PC-3 (cell line): ENCODE measurements at regions not wholly inside any gene's neighbourhood (a gene's known extent, or its start where the extent isn't known, plus 50 kb on each side); places are given as distances from the start of the nearest gene placed in this dataset.

Experiments
- ATAC-seq: fragments of 200-7000 bp; cut with Tn5 transposase; 2 replicates; pipeline ENCODE4 v1.9.1; 2020; ENCODE audit warnings: mild to moderate bottlenecking, moderate library complexity
- BruUV-seq: library from RNA; stranded (reverse); fragments of 400-500 nt; replicated peaks from 2 replicates; lab custom pipeline; 2021; lab: Mats Ljungman, UMichigan
- CTCF ChIA-PET: fragments of 300-600 bp; sonication (Branson Sonifier 250); formaldehyde crosslinking; loops from one replicate; lab custom pipeline; 2022; ENCODE audit warnings: antibody characterized with exemption; lab: Charles Lee
- POLR2A ChIA-PET: fragments of 300-600 bp; sonication (Branson Sonifier 250); formaldehyde crosslinking; loops from one replicate; lab custom pipeline; 2022; ENCODE audit warnings: antibody characterized with exemption; ENCODE audit not compliant: unreplicated experiment; lab: Charles Lee
- DNase-seq: peaks from one replicate; pipeline ENCODE4 v3.0.0-alpha.2; 2015
- H2AFZ ChIP-seq: fragments of 300-600 bp; sonication (generic); 2 replicates; pipeline ENCODE4 v1.6.0; 2016; ENCODE audit warnings: antibody characterized with exemption, low read length
- H3F3A ChIP-seq: fragments of 300-600 bp; sonication (generic); one replicate; pipeline ENCODE4 v1.6.0; 2017; ENCODE audit warnings: antibody characterized with exemption, low read length, control low read depth, mild to moderate bottlenecking; ENCODE audit not compliant: unreplicated experiment
- H3K27ac ChIP-seq: fragments of 300-600 bp; sonication (generic); 2 replicates; pipeline ENCODE4 v1.5.1; 2016; ENCODE audit warnings: mild to moderate bottlenecking, low read length
- H3K27me3 ChIP-seq: fragments of 300-600 bp; sonication (generic); 2 replicates; pipeline ENCODE4 v1.6.1; 2016; ENCODE audit warnings: low read length, mixed read lengths
- H3K36me3 ChIP-seq: fragments of 300-600 bp; sonication (generic); 2 replicates; pipeline ENCODE4 v1.6.1; 2016; ENCODE audit warnings: low read depth, mixed run types, low read length, mixed read lengths
- H3K4me1 ChIP-seq: fragments of 300-600 bp; sonication (generic); 2 replicates; pipeline ENCODE4 v1.5.1; 2016; ENCODE audit warnings: low read length; ENCODE audit not compliant: insufficient read depth
- H3K4me2 ChIP-seq: fragments of 300-600 bp; sonication (generic); 2 replicates; pipeline ENCODE4 v1.6.0; 2016; ENCODE audit warnings: low read length
- H3K4me3 ChIP-seq: fragments of 300-600 bp; sonication (generic); 2 replicates; pipeline ENCODE4 v1.5.1; 2016; ENCODE audit warnings: mild to moderate bottlenecking, low read length, mixed read lengths
- H3K79me2 ChIP-seq: fragments of 300-600 bp; sonication (generic); 2 replicates; pipeline ENCODE4 v1.6.1; 2017; ENCODE audit warnings: low read length, mixed read lengths
- H3K9ac ChIP-seq: fragments of 300-600 bp; sonication (generic); 2 replicates; pipeline ENCODE4 v1.6.0; 2016; ENCODE audit warnings: mild to moderate bottlenecking, low read length
- H3K9me2 ChIP-seq: fragments of 300-600 bp; sonication (generic); replicated peaks from 2 replicates; pipeline ENCODE4 v1.6.1; 2016; ENCODE audit warnings: mixed run types, low read length, mixed read lengths
- H3K9me3 ChIP-seq: fragments of 300-600 bp; sonication (generic); 2 replicates; pipeline ENCODE4 v1.6.1; 2016; ENCODE audit warnings: low read length, mixed read lengths
- H4K20me1 ChIP-seq: fragments of 300-600 bp; sonication (generic); 2 replicates; pipeline ENCODE4 v1.6.1; 2016; ENCODE audit warnings: low read length, mixed read lengths
- CTCF ChIP-seq: fragments of 300-600 bp; sonication (generic); conservative IDR thresholded peaks from 2 replicates; pipeline ENCODE4 v1.5.1; 2017; ENCODE audit warnings: antibody characterized with exemption, low read depth, mild to moderate bottlenecking, low read length
- EZH2 ChIP-seq: fragments of 300-600 bp; sonication (generic); IDR thresholded peaks from one replicate; pipeline ENCODE4 v1.6.1; 2017; ENCODE audit warnings: antibody characterized with exemption, mild to moderate bottlenecking, low read length; ENCODE audit not compliant: unreplicated experiment
- EZH2phosphoT487 ChIP-seq: fragments of 300-600 bp; sonication (generic); IDR thresholded peaks from 2 replicates; pipeline ENCODE4 v1.6.1; 2018; ENCODE audit warnings: mild to moderate bottlenecking, antibody characterized with exemption, low read length, borderline replicate concordance
- intact Hi-C: fragments of 100-400 bp; cut with micrococcal nuclease; formaldehyde crosslinking; loops from 2 replicates; pipeline ENCODE4 v1.9.0; 2023

GRCh38 chr10:36764823-36765222 lies 360.6 kb upstream of the ANKRD30A start:
- H3K27me3 ChIP-seq = no peaks in the 10 kb centered on the region
- DNase-seq = peak; percentile 91
- peaks cover 31% of the 10 kb centered on the region for H3K4me1 ChIP-seq
- CTCF ChIA-PET = interaction anchor here (0.5 to 0.6 kb wide), 3 partner anchors 116 to 1131 kb away, joined by 3 to 6 read pairs (median 4); no protein-coding TSS in a partner anchor
- BruUV-seq = no TSS peak
- peak overlapping the region; percentile 19 for H3K27ac ChIP-seq
- H4K20me1 ChIP-seq = no peaks in the 10 kb centered on the region
- no peaks in the 10 kb centered on the region for H3K79me2 ChIP-seq
- H3F3A ChIP-seq = no peaks in the 10 kb centered on the region
- TF ChIP-seq EZH2phosphoT487 (no peak), EZH2 (no peak), CTCF (no peak)
- no peak overlapping the region for H3K9ac ChIP-seq
- peak overlapping the region; percentile 0; the same call in 1 of the 2 replicates for H3K4me2 ChIP-seq
- no peaks in the 10 kb centered on the region for H3K9me2 ChIP-seq
- H3K9me3 ChIP-seq = no peaks in the 10 kb centered on the region
- H2AFZ ChIP-seq = peak overlapping the region; percentile 8
- POLR2A ChIA-PET = no interaction called here
- peak; percentile 85 for ATAC-seq
- intact Hi-C loops = no loop called here
- no peak overlapping the region for H3K4me3 ChIP-seq
- no peaks in the 10 kb centered on the region for H3K36me3 ChIP-seq

- no peaks in the 10 kb centered on the region for H3K9me3 ChIP-seq
- BruUV-seq = no TSS peak
- no peaks in the 10 kb centered on the region for H3K36me3 ChIP-seq
- peaks cover 12% of the 10 kb centered on the region for H3F3A ChIP-seq
- H3K9ac ChIP-seq = no peak overlapping the region
- no peak overlapping the region for H3K4me3 ChIP-seq
- intact Hi-C loops = no loop called here
- no peaks in the 10 kb centered on the region for H3K9me2 ChIP-seq
- H4K20me1 ChIP-seq = no peaks in the 10 kb centered on the region
- peaks cover 42% of the 10 kb centered on the region for H3K4me1 ChIP-seq
- POLR2A ChIA-PET = no interaction called here
- H2AFZ ChIP-seq = no peak overlapping the region
- TF ChIP-seq CTCF = no peak
- TF ChIP-seq EZH2phosphoT487 = no peak
- no peak for TF ChIP-seq EZH2
- no peaks in the 10 kb centered on the region for H3K27me3 ChIP-seq
- no peaks in the 10 kb centered on the region for H3K79me2 ChIP-seq
- DNase-seq = no peak
- ATAC-seq = no peak
- no peak overlapping the region for H3K27ac ChIP-seq
- H3K4me2 ChIP-seq = no peak overlapping the region
- CTCF ChIA-PET = no interaction called here
These were observed 364.3 kb upstream of the ANKRD30A start for GRCh38 chr10:36761121-36761520.

- Histone ChIP-seq H3K9me2 (no peaks in the 10 kb centered on the region), H3K79me2 (no peaks in the 10 kb centered on the region), H3K4me1 (peaks cover 30% of the 10 kb centered on the region), H3K4me3 (no peak overlapping the region), H3K4me2 (peak overlapping the region; percentile 16), H3K36me3 (no peaks in the 10 kb centered on the region), H3K9me3 (no peaks in the 10 kb centered on the region), H3K9ac (no peak overlapping the region), H3K27ac (peak overlapping the region; percentile 55), H3K27me3 (no peaks in the 10 kb centered on the region), H4K20me1 (no peaks in the 10 kb centered on the region), H3F3A (peaks cover 12% of the 10 kb centered on the region), H2AFZ (no peak overlapping the region)
- CTCF ChIA-PET = interaction anchor here (1.0 to 3.0 kb wide), 4 partner anchors 20 to 1633 kb away, joined by 3 to 24 read pairs (median 6); no protein-coding TSS in a partner anchor
- intact Hi-C loops = loop anchor here (1.0 kb wide), 3 partner anchors 20 to 33 kb away; no protein-coding TSS in a partner anchor
- peak; percentile 100 for DNase-seq
- TF ChIP-seq EZH2phosphoT487 (no peak), EZH2 (no peak), CTCF (no peak)
- POLR2A ChIA-PET = interaction anchor here (0.5 to 1.1 kb wide), 9 partner anchors 13 to 1122 kb away, joined by 3 to 11 read pairs (median 5); no protein-coding TSS in a partner anchor
- BruUV-seq = TSS peak; percentile 89
- ATAC-seq = peak; percentile 97
These were observed 366.1 kb upstream of the ANKRD30A start for GRCh38 chr10:36759141-36759805.
